Thyroid gland (tissue), 4 donors: ENCODE measurements at regions not wholly inside any gene's neighbourhood (a gene's known extent, or its start where the extent isn't known, plus 50 kb on each side); places are given as distances from the start of the nearest gene placed in this dataset.

Experiments
- CTCF ChIP-seq, 6 experiments: fragments of 200-600 bp in 3 of 6; fragments of 450-650 bp in 3 of 6; sonication (generic) in 3 of 6; IDR thresholded peaks; one replicate each; pipeline ENCODE4 v1.5.1; 2016 to 2019; ENCODE audit warnings: antibody characterized with exemption in 6 of 6, mild to moderate bottlenecking in 2 of 6, inconsistent platforms in 1 of 6, moderate library complexity in 1 of 6
- POLR2A ChIP-seq, 2 donors: fragments of 450-650 bp; IDR thresholded peaks; one replicate each; pipeline ENCODE4 v1.6.1; 2017; ENCODE audit warnings: antibody characterized with exemption in 2 of 2, mild to moderate bottlenecking in 2 of 2, moderate library complexity in 1 of 2

DNA sequence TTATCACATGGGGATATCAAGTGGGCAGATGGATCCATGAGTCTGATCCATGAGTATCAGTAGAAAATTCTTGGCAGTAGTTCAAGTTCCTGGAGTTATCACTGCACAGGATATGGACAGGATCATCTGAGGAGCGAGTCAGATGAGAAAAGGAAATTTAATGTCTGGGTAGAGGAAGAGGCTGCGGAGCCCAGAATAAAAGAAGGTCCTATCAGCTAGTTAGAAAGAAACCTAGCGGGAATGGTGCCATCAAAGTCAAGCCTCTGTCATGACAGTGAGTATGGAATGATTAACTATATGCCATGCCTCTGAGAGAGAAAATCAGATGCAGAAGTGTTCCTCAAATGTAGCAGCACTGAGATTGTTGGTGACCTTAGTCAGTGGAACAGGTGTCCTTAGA is 248.1 kb downstream of the PIK3R1 start:
- no peak for TF ChIP-seq CTCF (IDR thresholded peaks at IDR 0.05)
- no peak for TF ChIP-seq POLR2A (IDR thresholded peaks at IDR 0.05)
